CD14-positive monocyte (primary cell): ENCODE measurements at regions not wholly inside any gene's neighbourhood (a gene's known extent, or its start where the extent isn't known, plus 50 kb on each side); places are given as distances from the start of the nearest gene placed in this dataset.

Experiments
- DNase-seq, 3 donors: peaks; one replicate each; pipeline ENCODE4 v3.0.0-alpha.2; 2011 to 2022
- H2AFZ ChIP-seq: 2 replicates; pipeline ENCODE4 v1.6.0; 2012; ENCODE audit warnings: mild to moderate bottlenecking, low read depth, low read length, inconsistent platforms; ENCODE audit not compliant: insufficient read depth, poor library complexity, severe bottlenecking
- H3K27ac ChIP-seq, 2 donors: 1 replicate in 1 of 2; 2 replicates in 1 of 2; pipeline ENCODE4 v1.5.1; 2012 to 2013; ENCODE audit warnings: low read length in 2 of 2, control low read depth in 1 of 2, inconsistent platforms in 1 of 2, low read depth in 1 of 2, mild to moderate bottlenecking in 1 of 2
- H3K27me3 ChIP-seq, 2 donors: one replicate each; pipeline versions ENCODE4 v1.6.0 to v1.6.1; 2011 to 2013; ENCODE audit warnings: low read length in 2 of 2; ENCODE audit not compliant: control insufficient read depth in 2 of 2, insufficient read depth in 2 of 2
- H3K36me3 ChIP-seq, 2 donors: replicated peaks in 1 of 2; 1 replicate in 1 of 2; 2 replicates in 1 of 2; pipeline versions ENCODE4 v1.5.1 to v1.6.1; 2012 to 2013; ENCODE audit warnings: low read length in 2 of 2, control low read depth in 1 of 2, inconsistent platforms in 1 of 2, mild to moderate bottlenecking in 1 of 2; ENCODE audit not compliant: insufficient read depth in 2 of 2, control insufficient read depth in 1 of 2
- H3K4me1 ChIP-seq, 2 donors: 1 replicate in 1 of 2; 2 replicates in 1 of 2; pipeline versions ENCODE4 v1.5.1 to v1.6.1; 2012 to 2013; ENCODE audit warnings: low read length in 2 of 2, control low read depth in 1 of 2, inconsistent platforms in 1 of 2, mild to moderate bottlenecking in 1 of 2, moderate library complexity in 1 of 2; ENCODE audit not compliant: insufficient read depth in 2 of 2, control insufficient read depth in 1 of 2
- H3K4me2 ChIP-seq: replicated peaks from 2 replicates; pipeline ENCODE3; 2012; ENCODE audit warnings: low read length, moderate library complexity, mild to moderate bottlenecking; ENCODE audit not compliant: poor library complexity, severe bottlenecking; ENCODE audit errors: extremely low read depth
- H3K4me3 ChIP-seq, 3 experiments: fragments of 200-600 bp in 1 of 3; sonication (generic) in 1 of 3; replicated peaks in 1 of 3; 1 replicate in 2 of 3; 2 replicates in 1 of 3; pipeline ENCODE4 v1.5.1; 2011 to 2013; ENCODE audit warnings: low read length in 3 of 3, mild to moderate bottlenecking in 3 of 3, control low read depth in 2 of 3, low read depth in 2 of 3, inconsistent platforms in 1 of 3, moderate library complexity in 1 of 3
- H3K79me2 ChIP-seq: 2 replicates; pipeline ENCODE4 v1.6.0; 2012; ENCODE audit warnings: mild to moderate bottlenecking, control low read depth, inconsistent platforms, low read length, moderate library complexity; ENCODE audit not compliant: insufficient read depth
- H3K9ac ChIP-seq: 2 replicates; pipeline ENCODE4 v1.6.0; 2017; ENCODE audit warnings: low read length, mild to moderate bottlenecking; ENCODE audit not compliant: insufficient read depth, poor library complexity, severe bottlenecking
- H3K9me3 ChIP-seq, 2 donors: replicated peaks in 1 of 2; 1 replicate in 1 of 2; 2 replicates in 1 of 2; pipeline versions ENCODE4 v1.5.1 to v1.6.1; 2012 to 2013; ENCODE audit warnings: low read length in 2 of 2, control low read depth in 1 of 2; ENCODE audit not compliant: control insufficient read depth in 1 of 2, insufficient read depth in 1 of 2
- H4K20me1 ChIP-seq: 2 replicates; pipeline ENCODE4 v1.6.0; 2012; ENCODE audit warnings: mild to moderate bottlenecking, low read length, control low read depth, moderate library complexity; ENCODE audit not compliant: insufficient read depth
- H3K27ac Mint-ChIP-seq, 7 donors: one replicate each; pipeline ENCODE4 v1.8.0; 2020; ENCODE audit warnings: mild to moderate bottlenecking in 7 of 7, mixed read lengths in 7 of 7, moderate library complexity in 6 of 7, inconsistent platforms in 2 of 7
- H3K27me3 Mint-ChIP-seq, 3 donors: one replicate each; pipeline ENCODE4 v1.8.0; 2021 to 2022; ENCODE audit warnings: low read depth in 3 of 3, mild to moderate bottlenecking in 3 of 3, mixed read lengths in 3 of 3, moderate library complexity in 3 of 3, inconsistent platforms in 1 of 3
- H3K36me3 Mint-ChIP-seq, 2 donors: one replicate each; pipeline ENCODE4 v1.8.0; 2020; ENCODE audit warnings: mixed read lengths in 2 of 2, inconsistent platforms in 1 of 2, mild to moderate bottlenecking in 1 of 2
- H3K4me1 Mint-ChIP-seq: one replicate; pipeline ENCODE4 v1.8.0; 2020; ENCODE audit warnings: mild to moderate bottlenecking, mixed read lengths
- H3K4me3 Mint-ChIP-seq, 2 donors: one replicate each; pipeline ENCODE4 v1.8.0; 2020; ENCODE audit warnings: mild to moderate bottlenecking in 2 of 2, mixed read lengths in 2 of 2, moderate library complexity in 1 of 2
- H3K9me3 Mint-ChIP-seq, 7 donors: one replicate each; pipeline ENCODE4 v1.8.0; 2020 to 2022; ENCODE audit warnings: mixed read lengths in 7 of 7, mild to moderate bottlenecking in 6 of 7, moderate library complexity in 6 of 7, inconsistent platforms in 2 of 7
- CTCF ChIP-seq: fragments of 200-600 bp; IDR thresholded peaks from one replicate; pipeline ENCODE4 v1.8.0; 2022; ENCODE audit warnings: antibody characterized with exemption, mild to moderate bottlenecking
- WGBS: methylation state at CpG from one replicate; pipeline ENCODE4 v1.1.5; 2013; ENCODE audit warnings: missing lambda C conversion rate; ENCODE audit not compliant: insufficient coverage; 5-methylcytosine and 5-hydroxymethylcytosine counted together
- intact Hi-C, 2 donors: fragments of 100-400 bp; cut with micrococcal nuclease; formaldehyde crosslinking; loops; one replicate each; pipeline versions ENCODE4 v1.15.0 to v1.15.1; 2023

- Histone ChIP-seq H3K9ac (no peak overlapping the region), H2AFZ (no peak overlapping the region), H4K20me1 (no peaks in the 10 kb centered on the region), H3K4me3 (no peak overlapping the region), H3K27ac (no peak overlapping the region), H3K36me3 (no peaks in the 10 kb centered on the region), H3K9me3 (no peaks in the 10 kb centered on the region), H3K79me2 (no peaks in the 10 kb centered on the region), H3K4me2 (no peak overlapping the region), H3K27me3 (peaks cover 0 to 2% of the 10 kb centered on the region in 2 donors), H3K4me1 (no peaks in the 10 kb centered on the region)
- DNase-seq, result peak; percentile 41 to 54 (median 45)
- intact Hi-C loops, result loop anchor here (2.0 to 5.0 kb wide), 2 partner anchors 203 to 206 kb away; no protein-coding TSS in a partner anchor
- no peaks in the 10 kb centered on the region for H3K9me3 Mint-ChIP-seq
- peaks cover 3 to 14% (median 4%) of the 10 kb centered on the region in 3 donors for H3K27me3 Mint-ChIP-seq
- no peak overlapping the region for H3K27ac Mint-ChIP-seq
- no peak overlapping the region for H3K4me3 Mint-ChIP-seq
- TF ChIP-seq CTCF, result peak; percentile 73
- no peaks in the 10 kb centered on the region for H3K4me1 Mint-ChIP-seq
- WGBS, result 53% methylated on average over 3 of the region's 5 CpGs
- H3K36me3 Mint-ChIP-seq, result no peaks in the 10 kb centered on the region
Measured at GRCh38 chr5:112551419-112552032, 132.4 kb upstream of the EPB41L4A start.

- H3K4me3 ChIP-seq, result no peak overlapping the region
- H3K36me3 ChIP-seq, result no peaks in the 10 kb centered on the region
- no peak for TF ChIP-seq CTCF
- DNase-seq, result no peak
- H4K20me1 ChIP-seq, result no peaks in the 10 kb centered on the region
- 95% methylated on average over 3 of the region's 9 CpGs for WGBS
- H3K4me2 ChIP-seq, result no peak overlapping the region
- Mint-ChIP-seq H3K27ac (no peak overlapping the region), H3K36me3 (no peaks in the 10 kb centered on the region), H3K4me3 (no peak overlapping the region), H3K4me1 (no peaks in the 10 kb centered on the region), H3K9me3 (no peaks in the 10 kb centered on the region), H3K27me3 (peaks cover 0 to 14% (median 3%) of the 10 kb centered on the region in 3 donors)
- no peak overlapping the region for H2AFZ ChIP-seq
- H3K9ac ChIP-seq, result no peak overlapping the region
- H3K9me3 ChIP-seq, result no peaks in the 10 kb centered on the region
- intact Hi-C loops, result loop anchor here (2.0 to 5.0 kb wide), 2 partner anchors 203 to 205 kb away; no protein-coding TSS in a partner anchor
- no peaks in the 10 kb centered on the region for H3K4me1 ChIP-seq
- H3K79me2 ChIP-seq, result no peaks in the 10 kb centered on the region
- H3K27me3 ChIP-seq, result peaks cover 0 to 2% of the 10 kb centered on the region in 2 donors
- H3K27ac ChIP-seq, result no peak overlapping the region
Measured at GRCh38 chr5:112552216-112552615, 133.1 kb upstream of the EPB41L4A start.
